SH-SY5Y (cell line): ENCODE measurements at regions not wholly inside any gene's neighbourhood (a gene's known extent, or its start where the extent isn't known, plus 50 kb on each side); places are given as distances from the start of the nearest gene placed in this dataset.

Experiments used
- GATA2 ChIP-seq: IDR thresholded peaks from 2 replicates; pipeline ENCODE4 v1.6.1; 2011; ENCODE audit warnings: mild to moderate bottlenecking, low read depth, low read length
- GATA3 ChIP-seq: IDR thresholded peaks from 2 replicates; pipeline ENCODE4 v1.6.1; 2011; ENCODE audit warnings: low read depth, mild to moderate bottlenecking, low read length, moderate library complexity

DNA sequence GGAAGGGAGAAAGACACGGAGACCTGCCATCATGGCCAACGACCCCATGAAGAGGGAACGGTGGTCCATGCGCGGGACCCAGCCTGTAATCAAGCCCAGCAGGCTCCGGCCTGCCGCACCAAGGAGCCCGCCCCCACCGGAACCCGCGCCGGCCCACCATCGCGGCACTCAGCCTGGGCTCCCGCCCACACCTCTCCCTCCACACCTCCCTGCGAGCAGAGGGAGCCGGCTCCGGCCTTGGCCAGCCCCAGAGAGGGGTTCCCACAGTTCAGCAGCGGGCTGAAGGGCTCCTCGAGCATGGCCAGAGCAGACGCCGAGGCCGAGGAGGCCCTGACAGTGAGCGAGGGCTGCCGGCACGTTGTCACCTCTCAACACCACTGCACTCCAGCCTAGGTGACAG lies 1302.8 kb upstream of the CNTN5 start:
- TF ChIP-seq GATA2 (no peak), GATA3 (no peak)
